ENCODE measurements at regions not wholly inside any gene's neighbourhood (a gene's known extent, or its start where the extent isn't known, plus 50 kb on each side); places are given as distances from the start of the nearest gene placed in this dataset.

DNA sequence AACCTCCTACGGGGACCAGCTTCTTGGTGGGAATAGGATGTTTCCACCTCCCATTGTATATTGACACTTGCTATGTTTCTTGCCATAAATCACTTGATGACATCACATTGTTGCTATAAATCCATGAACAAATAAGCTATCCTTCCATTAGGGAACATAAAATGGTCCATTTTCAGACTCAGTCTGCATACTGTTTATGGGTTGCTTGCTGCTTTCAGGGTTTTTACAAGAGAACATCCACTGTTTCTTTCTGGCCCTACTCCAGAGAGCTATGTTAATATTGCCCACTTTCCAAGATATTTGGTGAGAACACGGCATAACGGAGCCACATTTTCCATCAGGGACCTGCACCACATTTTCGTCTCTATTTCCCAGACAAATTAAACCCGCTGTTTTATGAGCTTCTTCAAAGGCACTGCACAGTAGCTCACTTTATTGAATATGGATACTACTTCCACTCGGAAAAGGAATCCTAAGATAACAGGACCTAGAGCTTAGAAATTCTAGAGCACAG, 800.2 kb downstream of the KCNJ2 start:
- TF ChIP-seq, protein P1, sequence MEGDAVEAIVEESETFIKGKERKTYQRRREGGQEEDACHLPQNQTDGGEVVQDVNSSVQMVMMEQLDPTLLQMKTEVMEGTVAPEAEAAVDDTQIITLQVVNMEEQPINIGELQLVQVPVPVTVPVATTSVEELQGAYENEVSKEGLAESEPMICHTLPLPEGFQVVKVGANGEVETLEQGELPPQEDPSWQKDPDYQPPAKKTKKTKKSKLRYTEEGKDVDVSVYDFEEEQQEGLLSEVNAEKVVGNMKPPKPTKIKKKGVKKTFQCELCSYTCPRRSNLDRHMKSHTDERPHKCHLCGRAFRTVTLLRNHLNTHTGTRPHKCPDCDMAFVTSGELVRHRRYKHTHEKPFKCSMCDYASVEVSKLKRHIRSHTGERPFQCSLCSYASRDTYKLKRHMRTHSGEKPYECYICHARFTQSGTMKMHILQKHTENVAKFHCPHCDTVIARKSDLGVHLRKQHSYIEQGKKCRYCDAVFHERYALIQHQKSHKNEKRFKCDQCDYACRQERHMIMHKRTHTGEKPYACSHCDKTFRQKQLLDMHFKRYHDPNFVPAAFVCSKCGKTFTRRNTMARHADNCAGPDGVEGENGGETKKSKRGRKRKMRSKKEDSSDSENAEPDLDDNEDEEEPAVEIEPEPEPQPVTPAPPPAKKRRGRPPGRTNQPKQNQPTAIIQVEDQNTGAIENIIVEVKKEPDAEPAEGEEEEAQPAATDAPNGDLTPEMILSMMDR (optimal IDR thresholded peaks at IDR 0.05 in 1 of 3, IDR thresholded peaks at IDR 0.05 in 1 of 3, conservative IDR thresholded peaks at IDR 0.05 in 1 of 3; ENCODE audit: extremely low read depth in 1 of 3, insufficient read depth in 2 of 3, low read length in 3 of 3) = no peak
- TF ChIP-seq EZH2 (IDR thresholded peaks at IDR 0.05; ENCODE audit: low read length) = no peak

Measured in keratinocyte (primary cell).